ENCODE measurements at regions not wholly inside any gene's neighbourhood (a gene's known extent, or its start where the extent isn't known, plus 50 kb on each side); places are given as distances from the start of the nearest gene placed in this dataset.
A peak's percentile ranks its signal among the peaks of the same experiment; 100 is the strongest.

GRCh38 chr3:124562769-124563168 is 167.5 kb upstream of the UMPS start:
- Histone ChIP-seq H3K27me3 (no peaks in the 10 kb centered on the region), H3K27ac (no peak overlapping the region), H3K36me3 (no peaks in the 10 kb centered on the region), H3K4me3 (replicated peaks in 1 of 3) (no peak overlapping the region), H3K9me3 (no peaks in the 10 kb centered on the region), H3K4me1 (peaks cover 12 to 16% of the 10 kb centered on the region in 2 donors)
- 95 to 97% methylated on average over 14 of the region's 14 CpGs for WGBS, 2 donors
- no peak for DNase-seq
- intact Hi-C loops (cut with DNase I): loop anchor here (10.0 kb wide), 1 partner anchor 332 kb away; no protein-coding TSS in a partner anchor
- TF ChIP-seq CTCF (IDR thresholded peaks at IDR 0.05): no peak

GRCh38 chr3:124563376-124563775 is 166.9 kb upstream of the UMPS start:
- Histone ChIP-seq H3K27me3 (no peaks in the 10 kb centered on the region), H3K4me3 (replicated peaks in 1 of 3) (no peak overlapping the region), H3K36me3 (no peaks in the 10 kb centered on the region), H3K9me3 (no peaks in the 10 kb centered on the region), H3K27ac (no peak overlapping the region), H3K4me1 (peaks cover 12 to 16% of the 10 kb centered on the region in 2 donors)
- WGBS, 2 donors: 89 to 95% methylated on average over 3 of the region's 3 CpGs
- TF ChIP-seq CTCF (IDR thresholded peaks at IDR 0.05) (no peak), POLR2A (IDR thresholded peaks at IDR 0.05) (no peak)
- DNase-seq: no peak
- intact Hi-C loops (cut with DNase I): loop anchor here (10.0 kb wide), 1 partner anchor 331 kb away; no protein-coding TSS in a partner anchor

GRCh38 chr3:124565013-124565412 is 165.2 kb upstream of the UMPS start:
- TF ChIP-seq POLR2A (IDR thresholded peaks at IDR 0.05) (no peak), CTCF (IDR thresholded peaks at IDR 0.05) (peak; percentile 46 to 97 (median 88))
- 18 to 20% methylated on average over 5 of the region's 5 CpGs for WGBS, 2 donors

GRCh38 chr3:124565551-124565950 is 164.7 kb upstream of the UMPS start:
- H3K27me3 ChIP-seq: no peaks in the 10 kb centered on the region
- no peak overlapping the region for H3K27ac ChIP-seq
- no peaks in the 10 kb centered on the region for H3K9me3 ChIP-seq
- no peak for TF ChIP-seq POLR2A (IDR thresholded peaks at IDR 0.05)
- no peak for TF ChIP-seq CTCF (IDR thresholded peaks at IDR 0.05)
- intact Hi-C loops (cut with DNase I): loop anchor here (10.0 kb wide), 1 partner anchor 329 kb away; no protein-coding TSS in a partner anchor
- H3K4me3 ChIP-seq (replicated peaks in 1 of 3): no peak overlapping the region
- peaks cover 5 to 7% of the 10 kb centered on the region in 2 donors for H3K4me1 ChIP-seq
- WGBS, 2 donors: 68 to 73% methylated on average over 4 to 6 of the region's 6 CpGs
- DNase-seq: no peak
- H3K36me3 ChIP-seq: no peaks in the 10 kb centered on the region

More at GRCh38 chr3:124565013-124565412, 165.2 kb upstream of the UMPS start:
- Histone ChIP-seq H3K9me3 (no peaks in the 10 kb centered on the region), H3K27ac (no peak overlapping the region), H3K4me1 (peaks cover 2 to 4% of the 10 kb centered on the region in 2 donors), H3K27me3 (no peaks in the 10 kb centered on the region), H3K36me3 (no peaks in the 10 kb centered on the region), H3K4me3 (replicated peaks in 1 of 3) (no peak overlapping the region)
- peak; percentile 76 to 79 for DNase-seq
- intact Hi-C loops (cut with DNase I): loop anchor here (10.0 kb wide), 1 partner anchor 330 kb away; no protein-coding TSS in a partner anchor

- no peak overlapping the region for H3K4me3 ChIP-seq (replicated peaks in 1 of 3)
- H3K9me3 ChIP-seq: no peaks in the 10 kb centered on the region
- no peaks in the 10 kb centered on the region for H3K27me3 ChIP-seq
- H3K27ac ChIP-seq: no peak overlapping the region
- peak in 1 of 2 donors; percentile 27 for DNase-seq
- 79 to 96% methylated on average over 2 of the region's 2 CpGs for WGBS, 2 donors
- no peaks in the 10 kb centered on the region for H3K36me3 ChIP-seq
- peaks cover 11 to 16% of the 10 kb centered on the region in 2 donors for H3K4me1 ChIP-seq
- no peak for TF ChIP-seq POLR2A (IDR thresholded peaks at IDR 0.05)
- no peak for TF ChIP-seq CTCF (IDR thresholded peaks at IDR 0.05)
- intact Hi-C loops (cut with DNase I): loop anchor here (2.0 to 10.0 kb wide), 2 partner anchors 120 to 328 kb away; no protein-coding TSS in a partner anchor
These were observed 163.6 kb upstream of the UMPS start for GRCh38 chr3:124566701-124567100.

Data from thyroid gland (tissue), 4 donors.